ENCODE measurements at regions not wholly inside any gene's neighbourhood (a gene's known extent, or its start where the extent isn't known, plus 50 kb on each side); places are given as distances from the start of the nearest gene placed in this dataset.
"Not testable (repeated sequence)": the region's sequence is repeated elsewhere in the genome, so short reads cannot be mapped to it uniquely, and the experiment has no call there.

GRCh38 chr10:126722726-126723125 lies 52.2 kb upstream of the C10orf90 start:
- no peak for DNase-seq

- DNase-seq = peak; percentile 22
These were observed 52.7 kb upstream of the C10orf90 start for GRCh38 chr10:126723226-126723625.

GRCh38 chr10:126729314-126729870 lies 58.9 kb upstream of the C10orf90 start:
- peak; percentile 22 for DNase-seq

- DNase-seq = peak; percentile 7
These were observed 60.5 kb upstream of the C10orf90 start for GRCh38 chr10:126730856-126731609.

GRCh38 chr10:126731610-126731990 lies 61.1 kb upstream of the C10orf90 start:
- DNase-seq = peak; percentile 9

GRCh38 chr10:126732308-126732707 lies 61.8 kb upstream of the C10orf90 start:
- peak; percentile 16 for DNase-seq

GRCh38 chr10:126732868-126733267 lies 62.4 kb upstream of the C10orf90 start:
- DNase-seq = no peak

GRCh38 chr10:126734015-126734414 lies 63.5 kb upstream of the C10orf90 start:
- no peak for DNase-seq

- DNase-seq = no peak
These were observed 64.5 kb upstream of the C10orf90 start for GRCh38 chr10:126734967-126735366.

- DNase-seq = no peak
These were observed 65.6 kb upstream of the C10orf90 start for GRCh38 chr10:126736142-126736541.

- DNase-seq = no peak
These were observed 66.2 kb upstream of the C10orf90 start for GRCh38 chr10:126736727-126737126.

GRCh38 chr10:126738001-126738400 lies 67.5 kb upstream of the C10orf90 start:
- no peak for DNase-seq

- no peak for DNase-seq
These were observed 74.1 kb upstream of the C10orf90 start for GRCh38 chr10:126744571-126744970.

- peak; percentile 90 for DNase-seq
These were observed 78.6 kb upstream of the C10orf90 start for GRCh38 chr10:126749015-126749655.

- DNase-seq = peak; percentile 73
These were observed 84.5 kb upstream of the C10orf90 start for GRCh38 chr10:126754966-126755365.

- no peak for DNase-seq
These were observed 88.4 kb upstream of the C10orf90 start for GRCh38 chr10:126758867-126759266.

GRCh38 chr10:126759531-126759930 lies 89.0 kb upstream of the C10orf90 start:
- DNase-seq = no peak

GRCh38 chr10:126766646-126767045 lies 96.2 kb upstream of the C10orf90 start:
- DNase-seq = not testable (repeated sequence)

GRCh38 chr10:126770809-126771208 lies 100.3 kb upstream of the C10orf90 start:
- DNase-seq = no peak

GRCh38 chr10:126776168-126776567 lies 105.7 kb upstream of the C10orf90 start:
- no peak for DNase-seq

- no peak for DNase-seq
These were observed 107.2 kb upstream of the C10orf90 start for GRCh38 chr10:126777714-126778113.

GRCh38 chr10:126781450-126782216 lies 111.1 kb upstream of the C10orf90 start:
- no peak for DNase-seq

- peak; percentile 80 for DNase-seq
These were observed 113.5 kb upstream of the C10orf90 start for GRCh38 chr10:126783806-126784557.

Measured in islet precursor cell (in vitro differentiated cells).